ENCODE measurements at regions not wholly inside any gene's neighbourhood (a gene's known extent, or its start where the extent isn't known, plus 50 kb on each side); places are given as distances from the start of the nearest gene placed in this dataset.

DNA sequence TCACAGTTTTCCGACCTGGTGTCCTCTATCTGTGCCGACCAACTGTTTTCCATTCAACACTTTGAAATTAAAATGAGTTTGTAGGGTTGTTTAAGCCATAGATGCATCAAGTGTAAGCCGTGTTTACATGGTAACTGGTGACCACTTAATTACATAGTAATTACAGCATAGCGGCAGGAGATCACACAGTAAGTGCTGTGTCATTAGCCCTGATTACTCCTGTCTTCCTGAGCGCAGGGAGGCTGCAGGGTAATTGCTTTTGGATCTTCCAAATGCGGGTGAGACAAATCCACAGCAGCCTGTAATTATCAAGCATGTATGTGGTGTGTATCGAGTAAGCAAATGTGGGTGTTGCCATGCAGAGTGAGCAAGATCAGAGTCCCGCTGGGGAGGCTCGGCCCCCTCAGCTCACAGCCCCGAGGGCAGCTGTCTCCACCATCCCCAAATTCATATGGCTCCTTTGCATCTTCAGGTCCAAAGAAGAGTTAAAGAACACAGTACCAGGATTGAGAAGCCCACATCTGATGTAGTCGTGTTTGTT, 71.5 kb upstream of the HDAC4 start:
- no peak for DNase-seq

DNA sequence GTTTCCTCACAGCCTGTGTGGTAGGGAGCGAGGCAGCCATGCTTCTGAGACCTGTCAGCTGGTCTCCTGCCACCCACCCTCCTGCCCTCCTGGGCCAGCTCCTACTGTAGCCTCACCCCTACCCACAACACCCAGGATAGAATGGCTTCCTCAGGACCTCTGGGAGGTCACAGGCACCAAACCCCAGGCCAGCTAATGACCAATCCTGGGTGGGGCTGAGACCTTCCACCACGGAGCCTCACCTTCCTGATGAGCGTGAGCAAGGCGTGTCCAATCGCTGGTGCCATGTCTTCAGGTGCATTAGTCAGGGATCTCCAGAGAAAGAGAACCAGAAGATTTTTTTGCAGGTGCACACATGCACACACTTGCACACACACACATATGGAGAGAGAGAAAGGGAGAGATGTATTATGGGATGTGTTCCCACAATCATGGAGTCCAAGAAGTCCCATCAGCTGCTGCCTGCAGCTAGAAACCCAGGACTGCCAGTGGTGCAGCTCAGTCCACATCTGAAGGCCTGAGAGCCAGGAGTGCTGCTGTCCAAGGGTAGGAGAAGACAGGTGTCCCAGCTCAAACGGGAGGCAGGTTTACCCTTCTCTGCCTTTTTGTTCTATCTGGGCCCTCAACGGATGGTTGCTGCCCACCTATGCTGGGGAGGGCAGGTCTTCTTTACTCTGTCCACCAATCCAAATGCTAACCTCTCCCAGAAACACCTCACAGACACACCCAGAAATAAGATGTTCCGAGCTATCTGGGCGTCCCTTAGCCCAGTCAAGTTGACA, 70.4 kb upstream of the HDAC4 start:
- no peak for DNase-seq

DNA sequence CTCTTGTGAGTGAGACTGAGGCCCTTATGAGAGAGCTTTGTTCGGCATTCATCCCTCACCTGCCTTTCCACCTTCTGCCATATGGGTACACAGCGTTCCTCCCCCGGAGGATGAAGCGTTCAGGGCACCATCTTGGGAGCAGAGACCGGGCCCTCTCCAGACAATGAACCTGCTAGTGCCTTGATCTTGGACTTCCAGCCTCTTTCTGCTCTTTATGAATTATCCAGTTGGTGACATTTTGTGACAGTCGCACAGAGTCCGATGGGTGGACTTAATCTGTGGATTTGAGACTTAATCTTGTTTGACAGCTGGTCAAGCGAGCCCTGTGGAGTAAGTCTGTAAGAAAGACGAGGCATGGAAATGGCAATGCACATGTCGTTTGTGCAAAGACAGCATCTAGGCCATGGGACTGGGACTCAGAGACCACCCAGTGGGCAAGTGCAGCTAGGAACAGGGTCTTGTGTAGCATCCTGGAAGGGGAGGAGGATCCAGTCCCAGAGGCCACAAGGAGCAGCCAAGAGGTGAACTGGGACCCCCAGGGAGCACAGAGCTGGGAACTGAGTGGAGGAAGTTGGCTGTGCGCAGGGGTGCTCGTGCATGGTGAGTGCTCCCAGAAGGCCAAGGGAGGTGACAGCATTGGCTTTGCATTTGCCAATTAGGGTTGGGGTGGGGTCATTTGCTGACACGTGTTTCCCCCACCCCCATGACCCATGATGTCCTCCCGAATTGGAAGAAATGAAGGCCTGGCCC, 69.5 kb upstream of the HDAC4 start:
- DNase-seq, result no peak

DNA sequence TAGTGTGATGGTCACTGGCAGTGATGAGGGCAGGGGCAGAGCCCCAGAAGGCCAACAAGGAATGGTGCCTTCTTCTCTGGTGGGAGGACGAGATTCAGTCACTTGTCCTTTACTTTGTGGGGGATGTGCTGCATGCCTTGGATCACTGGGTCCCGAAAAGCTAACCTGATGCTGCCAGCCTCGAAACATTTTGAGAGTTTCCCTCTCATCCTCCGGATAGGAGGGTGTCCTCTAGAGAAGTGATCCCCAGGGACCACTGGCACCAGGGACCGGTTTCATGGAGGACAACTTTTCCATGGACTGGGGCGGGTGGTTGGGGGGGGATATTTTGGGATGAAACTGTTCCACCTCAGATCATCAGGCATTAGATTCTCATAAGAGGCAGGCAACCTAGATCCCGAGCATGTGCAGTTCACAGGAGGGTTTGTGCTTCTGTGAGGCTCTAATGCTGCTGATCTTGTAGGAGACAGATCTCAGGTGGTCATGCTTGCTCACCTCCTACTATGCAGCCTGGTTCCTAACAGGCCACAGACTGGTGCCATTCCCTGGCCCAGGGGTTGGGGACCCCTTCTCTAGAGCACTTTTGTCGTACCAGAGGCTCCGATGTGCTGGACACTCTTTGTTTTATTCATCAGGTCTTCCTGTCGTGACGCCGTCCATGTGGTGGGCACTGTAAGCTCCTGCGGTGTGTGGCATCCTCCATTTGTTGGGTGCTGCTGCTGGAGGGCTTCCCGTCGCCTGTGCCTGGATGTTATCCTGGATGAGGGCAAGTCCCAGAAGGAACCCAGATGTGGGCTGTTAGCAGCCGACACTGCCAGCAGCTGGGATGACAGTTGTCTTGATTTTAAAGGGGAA, 68.5 kb upstream of the HDAC4 start:
- no peak for DNase-seq

DNA sequence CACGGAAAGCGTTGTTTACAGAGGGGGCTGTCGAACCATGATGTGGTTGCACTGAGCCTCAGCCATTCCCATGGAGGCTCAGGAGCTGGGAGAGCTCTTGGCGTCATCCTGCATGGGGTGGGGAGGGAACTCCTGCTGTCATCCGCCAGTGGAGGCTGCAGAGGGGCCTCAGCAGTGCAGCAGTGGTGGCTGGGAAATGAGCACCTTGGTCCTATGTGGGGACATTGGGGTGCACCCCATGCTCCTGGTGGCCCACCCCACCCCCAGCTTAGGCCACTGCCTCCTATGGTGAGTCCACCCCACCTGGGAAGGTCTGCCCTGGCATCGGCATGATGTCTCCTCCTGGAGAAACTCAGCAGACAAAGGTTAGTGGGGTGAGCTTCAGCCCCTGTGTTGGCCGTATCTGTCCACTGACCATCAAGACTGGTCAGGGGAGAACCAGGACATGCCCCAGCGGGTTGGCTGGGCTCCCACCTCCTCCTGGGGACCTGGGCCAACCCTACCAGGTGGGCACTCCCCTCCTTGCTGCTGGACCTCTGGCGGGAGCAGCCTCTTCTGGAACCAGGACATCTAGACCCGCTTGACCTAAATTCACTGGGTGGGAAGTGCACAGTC, 67.8 kb upstream of the HDAC4 start:
- DNase-seq, result no peak

DNA sequence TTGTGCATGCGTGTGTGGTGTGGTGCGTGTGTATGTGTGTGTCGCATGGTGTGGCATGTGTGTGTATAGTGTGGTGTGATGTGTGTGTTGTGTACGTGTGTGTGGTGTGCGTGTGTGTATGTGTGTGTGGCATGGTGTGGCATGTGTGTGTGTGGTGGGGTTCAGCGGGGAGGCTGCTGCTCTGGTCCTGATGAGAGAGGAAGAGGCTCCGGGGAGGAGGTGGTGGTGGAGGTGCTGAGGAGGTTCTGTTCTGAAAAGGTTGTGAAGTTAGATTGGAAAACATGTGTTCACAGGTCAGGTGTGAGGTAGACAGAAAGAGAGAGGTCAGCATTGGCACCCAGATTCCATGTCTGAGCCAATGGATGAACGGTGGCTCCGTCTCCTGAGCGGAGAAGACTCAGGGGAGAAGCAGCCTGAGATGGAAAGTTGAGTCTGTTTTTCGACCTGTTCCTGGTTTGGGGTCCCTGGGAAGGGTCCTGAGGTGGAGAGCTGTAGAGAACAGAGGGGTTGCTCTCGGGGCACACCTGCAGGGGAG, 67.2 kb upstream of the HDAC4 start:
- no peak for DNase-seq

DNA sequence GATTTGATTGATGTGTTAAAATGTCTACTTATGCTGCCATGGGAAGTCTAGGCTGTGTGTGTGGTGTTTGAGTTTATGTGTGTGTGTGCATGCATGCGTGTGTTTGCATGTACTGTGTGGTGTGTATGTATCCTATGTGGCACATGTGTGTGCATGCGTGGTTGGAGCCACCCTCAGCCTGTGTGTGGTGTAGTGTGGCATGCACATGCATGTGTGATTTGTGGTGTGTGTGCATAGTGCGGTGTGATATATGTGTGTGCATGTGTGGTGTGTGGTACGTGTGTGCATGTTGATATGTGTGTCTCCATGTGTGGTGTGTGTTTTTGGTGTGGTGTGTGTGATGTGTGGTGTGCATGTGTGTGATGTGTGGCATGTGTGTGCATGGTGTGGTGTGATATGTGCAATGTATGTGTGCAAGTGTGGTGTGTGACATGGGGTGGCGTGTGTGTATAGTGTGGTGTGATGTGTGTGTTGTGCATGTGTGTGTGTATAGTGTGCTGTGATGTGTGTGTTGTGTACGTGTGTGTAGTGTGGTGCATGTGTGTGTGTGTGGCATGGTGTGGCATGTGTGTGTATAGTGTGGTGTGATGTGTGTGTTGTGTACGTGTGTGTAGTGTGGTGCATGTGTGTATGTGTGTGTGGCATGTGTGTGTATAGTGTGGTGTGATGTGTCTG, 66.6 kb upstream of the HDAC4 start:
- DNase-seq, result no peak

DNA sequence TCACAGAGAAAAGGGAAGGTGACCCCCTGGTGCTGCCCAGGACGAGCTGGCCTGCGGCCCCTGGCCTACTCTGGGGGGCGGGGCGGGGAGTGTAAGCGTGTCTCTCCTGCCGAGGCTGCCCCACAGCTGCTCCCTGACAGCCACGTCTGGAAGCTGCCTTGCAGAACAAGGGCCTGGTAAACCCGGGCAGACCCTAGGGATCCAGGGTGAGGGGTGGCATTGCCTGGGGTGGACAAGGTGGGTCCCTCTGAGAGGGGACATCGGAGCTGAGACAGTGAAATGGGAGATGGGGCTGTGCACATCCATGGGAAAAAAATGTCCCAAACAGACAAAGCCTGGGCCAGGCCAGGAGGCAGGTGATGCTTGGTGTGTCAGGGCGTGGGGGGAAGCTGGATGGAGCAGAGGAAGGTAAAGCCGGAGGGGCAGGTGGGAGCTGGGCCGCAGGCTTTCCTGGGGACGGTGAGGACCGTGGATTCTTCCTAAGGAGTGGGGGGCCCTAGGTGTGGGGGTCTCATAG, 66.0 kb upstream of the HDAC4 start:
- no peak for DNase-seq

DNA sequence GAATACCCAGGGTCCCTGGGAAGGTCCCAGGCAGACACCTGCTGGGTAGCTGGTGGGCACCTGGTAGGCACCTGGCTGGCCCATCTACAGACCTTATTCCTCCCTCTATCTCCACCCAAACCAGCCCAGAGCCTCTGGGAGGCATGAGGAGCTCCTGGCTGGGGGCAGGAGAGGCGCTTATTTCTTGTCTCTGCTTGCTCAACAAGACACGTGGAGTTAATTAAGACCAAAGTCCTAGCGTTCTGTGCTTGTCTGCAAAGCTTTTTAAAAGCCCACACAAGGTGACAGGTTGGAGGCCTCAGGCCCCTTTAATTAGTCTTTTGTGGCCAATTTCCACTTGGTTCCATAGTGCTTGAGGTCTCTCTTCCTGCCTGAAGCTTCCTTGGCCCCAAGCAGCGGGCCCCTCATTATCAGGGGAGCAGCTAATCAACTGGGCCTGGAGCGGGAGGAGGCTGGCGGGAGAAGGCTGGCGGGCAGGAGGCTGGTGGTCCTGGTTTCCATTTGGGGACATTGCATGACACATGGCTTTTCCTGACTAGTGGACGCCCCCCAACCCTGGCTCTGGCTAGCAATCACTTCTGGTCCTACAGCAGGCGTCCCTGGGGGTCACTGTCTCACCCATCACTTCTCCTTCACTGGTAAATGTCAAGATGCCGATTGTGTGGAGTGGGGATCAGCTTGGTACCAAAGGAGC, 65.4 kb upstream of the HDAC4 start:
- no peak for DNase-seq

DNA sequence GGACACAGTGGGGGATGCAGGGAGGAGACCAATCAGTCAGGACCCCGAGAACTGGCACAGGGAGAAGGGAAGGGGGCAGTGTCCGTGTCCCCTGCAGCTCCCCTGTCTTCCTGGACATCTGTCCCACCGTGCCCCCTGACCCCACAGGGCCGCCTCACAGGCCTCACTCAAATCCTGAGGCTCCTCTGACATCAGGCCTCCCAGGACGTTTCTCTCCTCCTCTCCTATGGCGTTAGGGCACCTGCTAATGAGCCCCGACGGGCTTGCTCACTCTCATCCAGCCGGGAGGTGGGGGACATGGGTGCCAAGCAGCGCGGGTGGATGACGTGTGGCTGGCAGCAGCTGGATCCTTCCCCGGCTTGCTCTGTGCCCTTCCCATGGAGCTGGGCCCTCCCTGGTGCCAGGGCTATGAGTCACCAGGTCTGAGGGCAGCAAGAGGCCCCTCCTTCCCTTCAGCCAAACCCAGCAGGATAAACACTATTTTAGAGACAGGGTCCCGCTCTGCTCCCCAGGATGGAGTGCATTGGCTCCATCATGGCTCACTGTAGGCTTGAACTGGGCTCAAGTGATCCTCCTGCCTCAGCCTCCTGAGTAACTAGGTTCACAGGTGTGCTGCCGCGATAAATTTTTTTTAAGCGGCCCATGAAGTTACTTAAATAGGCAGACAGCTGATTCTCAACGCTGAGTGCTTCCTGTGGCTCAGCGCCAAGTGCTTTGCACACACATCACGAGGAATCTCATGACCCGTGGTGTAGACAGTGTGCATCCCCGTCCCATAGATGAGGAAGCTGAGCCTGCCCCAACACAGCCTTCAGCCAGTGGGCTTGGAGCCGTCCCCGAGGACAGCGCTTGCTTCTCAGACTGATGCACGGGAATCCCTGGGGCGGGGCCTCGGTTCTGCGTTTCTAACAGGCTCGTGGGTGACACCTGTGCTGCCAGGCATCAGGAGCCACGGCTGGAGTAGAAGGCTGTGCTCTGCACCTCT, 64.5 kb upstream of the HDAC4 start:
- DNase-seq, result no peak

DNA sequence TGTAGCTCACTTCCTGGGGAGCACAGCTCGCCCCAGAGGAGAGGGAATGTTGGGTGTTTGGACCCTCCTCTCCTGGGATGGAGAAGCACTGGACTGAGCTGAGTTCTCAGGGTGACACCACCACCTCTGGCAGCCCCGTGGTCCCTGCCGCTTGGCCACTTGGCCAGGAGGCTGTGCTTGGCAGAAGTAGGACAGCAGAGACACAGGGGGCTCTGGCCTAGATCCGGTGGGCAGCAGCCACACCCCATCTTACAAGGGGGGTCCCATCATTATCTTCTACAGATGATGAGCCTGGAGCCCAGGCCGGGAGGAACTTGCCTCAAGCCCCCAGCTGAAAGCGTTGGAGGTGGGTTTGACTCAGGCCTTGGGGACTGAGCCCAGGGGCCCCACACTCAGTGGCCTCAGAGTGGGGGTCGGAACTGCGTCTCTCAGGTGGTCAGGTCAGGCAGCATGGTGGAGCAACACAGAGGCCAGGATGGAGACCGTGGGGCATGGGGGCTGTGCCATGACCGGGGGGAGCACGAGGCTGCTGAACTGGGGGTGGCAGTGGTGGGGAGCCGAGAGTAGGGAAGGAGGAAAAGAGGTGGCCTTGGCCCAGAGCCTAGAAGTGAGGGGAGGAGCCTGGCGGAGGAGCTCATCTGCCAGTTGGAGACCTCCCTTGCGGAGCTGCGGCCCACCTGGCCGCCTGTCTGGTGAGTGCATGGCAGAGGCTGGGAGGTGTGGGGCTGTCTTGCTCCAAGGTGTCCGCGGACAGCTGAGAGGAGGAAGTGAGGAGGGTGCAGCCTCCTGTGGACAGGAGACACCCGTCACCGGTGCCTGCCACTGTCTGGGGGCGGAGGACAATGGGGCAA, 63.6 kb upstream of the HDAC4 start:
- no peak for DNase-seq

DNA sequence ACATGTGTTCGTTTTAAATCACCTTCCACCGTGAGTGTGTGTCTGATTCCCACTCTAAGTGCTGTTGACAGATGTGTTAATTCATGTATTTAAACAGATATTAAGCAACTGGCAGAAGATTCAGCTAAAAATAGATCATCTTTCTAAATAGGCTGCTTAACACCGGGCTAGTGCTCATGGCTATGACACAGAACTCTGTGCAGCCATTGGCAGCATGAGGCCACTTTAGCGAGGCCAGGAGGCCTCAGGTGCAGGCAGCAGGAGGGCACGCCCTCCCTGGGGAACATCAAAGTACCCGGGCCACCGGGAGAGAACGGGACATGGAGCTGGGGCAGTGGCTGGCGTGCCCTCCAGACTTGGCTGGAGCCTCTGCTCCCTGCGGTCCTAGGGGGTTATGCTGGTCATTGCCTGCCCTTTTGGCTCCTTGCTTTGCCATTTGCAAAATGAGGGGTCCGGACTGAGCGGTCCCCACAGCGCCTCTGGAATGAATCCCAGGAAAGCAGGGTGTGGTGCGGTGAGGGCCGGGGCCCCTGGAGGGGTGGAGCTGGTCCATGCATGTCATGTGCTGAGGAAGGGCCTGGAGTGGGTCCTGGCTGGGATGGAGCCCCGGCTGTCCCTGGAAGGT, 62.8 kb upstream of the HDAC4 start:
- no peak for DNase-seq

DNA sequence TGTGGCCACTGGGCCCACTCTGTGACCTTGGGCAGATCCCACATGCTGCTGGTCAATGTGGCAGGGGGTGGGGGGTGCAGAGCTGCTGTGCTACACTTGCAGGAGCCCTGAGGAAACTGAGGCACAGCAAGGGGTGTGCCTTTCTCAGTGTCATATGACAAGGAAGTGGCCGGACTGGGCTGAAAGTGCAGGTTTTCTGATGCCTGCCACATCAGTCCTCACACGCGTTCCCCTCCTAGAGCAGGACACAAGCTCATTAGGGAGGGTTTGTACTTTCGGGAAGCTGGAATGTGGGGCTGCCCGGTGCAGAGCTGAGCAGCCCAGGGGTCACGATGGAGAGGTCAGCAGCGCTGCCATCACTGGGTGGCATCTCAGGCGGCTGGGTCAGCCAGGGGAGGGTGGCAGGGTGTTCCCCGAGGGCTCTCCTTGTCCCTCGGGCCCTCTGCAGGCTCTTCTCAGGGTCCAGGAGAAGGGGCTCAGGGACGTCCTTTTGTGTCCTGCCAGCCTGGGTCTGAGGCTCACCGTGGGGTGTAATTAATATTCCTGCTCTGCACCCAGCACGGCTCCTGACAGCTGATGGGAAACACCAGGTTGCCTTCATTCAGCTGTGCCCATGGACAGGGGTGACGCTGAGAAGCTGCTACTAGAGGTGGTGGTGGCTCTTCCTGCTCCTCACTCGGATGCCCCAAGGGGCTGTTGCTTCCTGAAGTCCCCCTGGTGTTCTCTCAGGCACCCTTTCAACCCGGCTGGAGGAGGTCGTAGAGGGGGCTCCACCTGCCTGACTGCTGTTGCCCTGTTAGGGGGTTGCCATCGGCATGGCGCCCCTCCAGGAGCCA, 62.1 kb upstream of the HDAC4 start:
- no peak for DNase-seq

DNA sequence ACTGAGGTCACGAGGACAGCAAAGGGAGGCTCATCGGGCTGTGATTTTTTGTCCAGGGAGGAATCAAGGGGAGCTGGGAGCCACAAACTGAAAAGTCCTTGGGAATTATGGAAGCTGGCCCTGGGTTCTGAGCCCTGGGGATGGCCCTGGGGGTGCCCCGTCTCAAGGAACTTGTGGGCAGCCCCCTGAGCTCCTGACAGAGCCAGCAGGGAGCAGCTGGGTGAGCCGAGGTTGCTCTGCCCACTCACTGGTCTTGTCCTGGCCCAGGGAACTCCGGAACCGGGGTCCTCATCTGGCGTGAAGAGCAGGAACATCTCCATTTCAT, 61.3 kb upstream of the HDAC4 start:
- DNase-seq, result no peak

DNA sequence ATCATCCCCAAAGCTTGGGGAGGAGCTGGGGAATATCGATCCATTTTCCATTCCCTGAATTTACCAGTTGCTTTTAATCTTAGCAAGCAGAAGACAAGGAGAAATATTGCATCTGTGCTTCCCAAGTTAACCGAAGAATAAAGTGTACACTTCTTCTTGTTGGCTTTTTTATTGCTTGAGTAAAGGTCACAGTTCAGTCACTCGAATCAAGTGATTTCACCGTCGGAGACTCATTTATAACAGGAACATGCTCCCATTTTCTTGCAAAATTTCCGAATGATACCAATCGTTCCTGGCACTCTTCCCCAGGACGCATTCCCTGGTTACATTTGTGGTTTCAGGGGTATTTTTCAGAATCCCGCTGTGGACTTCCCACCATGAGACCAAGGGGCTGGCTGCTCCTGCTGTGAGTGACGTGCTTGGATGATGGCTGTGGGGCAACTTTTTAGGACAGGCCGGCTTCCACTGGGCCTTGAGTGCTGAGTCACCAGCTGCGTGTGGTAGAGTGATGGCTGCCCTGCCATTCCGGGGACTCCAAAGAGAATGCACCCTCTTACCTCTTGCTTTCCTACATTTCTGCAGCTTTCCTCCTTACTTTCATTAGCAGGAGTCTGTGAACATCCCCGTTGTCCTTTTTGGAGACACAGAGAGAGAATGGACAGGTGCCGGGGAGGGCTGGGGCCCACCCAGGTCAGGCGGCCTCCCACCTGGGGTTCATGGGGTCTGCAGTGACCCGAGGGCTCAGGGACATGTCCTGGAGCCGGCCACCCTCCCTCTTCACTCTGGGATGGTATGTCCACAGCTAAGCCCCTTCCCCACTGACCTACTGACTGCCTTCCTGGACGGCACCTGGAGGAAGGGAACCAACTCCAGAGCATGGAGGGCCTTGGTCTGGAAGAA, 60.7 kb upstream of the HDAC4 start:
- no peak for DNase-seq

DNA sequence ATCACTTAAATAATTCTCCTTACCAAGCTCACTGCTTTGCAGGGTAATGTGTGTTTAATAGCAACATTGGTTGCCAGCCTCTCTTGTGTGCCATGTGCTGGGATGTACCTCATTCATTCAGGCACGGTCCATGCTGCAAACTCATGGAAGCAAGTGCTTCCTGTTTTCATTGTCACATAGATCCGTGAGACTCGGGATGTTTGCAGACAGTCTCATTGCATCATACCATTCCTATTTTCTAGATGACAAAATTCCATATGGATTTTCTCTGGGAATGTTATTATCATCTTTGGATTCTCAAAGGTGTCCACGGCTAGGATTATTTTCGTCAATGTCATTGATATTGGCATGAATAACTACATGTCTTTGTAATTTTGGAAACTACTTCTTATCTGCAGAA, 60.0 kb upstream of the HDAC4 start:
- DNase-seq, result no peak
